SK-N-SH (cell line): ENCODE measurements at regions not wholly inside any gene's neighbourhood (a gene's known extent, or its start where the extent isn't known, plus 50 kb on each side); places are given as distances from the start of the nearest gene placed in this dataset.
A peak's percentile ranks its signal among the peaks of the same experiment; 100 is the strongest.

Source experiments
- CTCF ChIA-PET: fragments of 300-600, 350-600 bp; formaldehyde crosslinking; extraction: SDS; loops from one replicate; lab custom pipeline; 2021; lab: Yijun Ruan, JAX
- POLR2A ChIA-PET: fragments of 350-600 bp; sonication (Branson Sonifier 250); formaldehyde crosslinking; extraction: SDS; loops from one replicate; lab custom pipeline; 2020; ENCODE audit warnings: antibody characterized with exemption, inconsistent platforms; lab: Yijun Ruan, JAX
- DNase-seq: peaks from one replicate; pipeline ENCODE4 v3.0.0; 2012
- H2AFZ ChIP-seq: fragments of 200-600 bp; sonication (generic); 2 replicates; pipeline ENCODE4 v1.8.1; 2016; ENCODE audit warnings: antibody characterized with exemption, mild to moderate bottlenecking, low read depth
- H3F3A ChIP-seq: fragments of 200-600 bp; sonication (generic); replicated peaks from 2 replicates; pipeline ENCODE3; 2016; ENCODE audit warnings: antibody characterized with exemption, mild to moderate bottlenecking; ENCODE audit not compliant: insufficient read depth
- H3K27ac ChIP-seq, 2 experiments: fragments of 200-500 bp in 1 of 2; fragments of 200-600 bp in 1 of 2; sonication (Bioruptor generic) in 1 of 2; sonication (generic), shearing (Covaris generic) in 1 of 2; 2 replicates each; pipeline versions ENCODE4 v1.5.1 to v1.6.1; 2014 to 2016; ENCODE audit warnings: low read depth in 2 of 2, inconsistent platforms in 1 of 2, low read length in 1 of 2, mild to moderate bottlenecking in 1 of 2, mixed read lengths in 1 of 2
- H3K27me3 ChIP-seq: fragments of 200-600 bp; sonication (generic), shearing (Covaris generic); 2 replicates; pipeline ENCODE4 v1.6.1; 2016; ENCODE audit warnings: mixed run types; ENCODE audit not compliant: insufficient read depth
- H3K36me3 ChIP-seq, 2 experiments: fragments of 200-500 bp in 1 of 2; fragments of 200-600 bp in 1 of 2; sonication (Bioruptor generic) in 1 of 2; sonication (generic) in 1 of 2; replicated peaks in 1 of 2; 2 replicates each; pipeline versions ENCODE3 to v1.5.1; 2014 to 2016; ENCODE audit warnings: low read length in 1 of 2, mild to moderate bottlenecking in 1 of 2; ENCODE audit not compliant: insufficient read depth in 2 of 2, control insufficient read depth in 1 of 2
- H3K4me1 ChIP-seq, 2 experiments: fragments of 200-500 bp in 1 of 2; fragments of 200-600 bp in 1 of 2; sonication (Bioruptor generic) in 1 of 2; sonication (generic), shearing (Covaris generic) in 1 of 2; 2 replicates each; pipeline versions ENCODE4 v1.5.1 to v1.6.1; 2014 to 2016; ENCODE audit warnings: low read depth in 1 of 2, low read length in 1 of 2, mixed run types in 1 of 2; ENCODE audit not compliant: insufficient read depth in 2 of 2, control insufficient read depth in 1 of 2
- H3K4me2 ChIP-seq: fragments of 200-600 bp; sonication (generic), shearing (Covaris generic); 2 replicates; pipeline ENCODE4 v1.6.1; 2017; ENCODE audit warnings: mixed run types
- H3K4me3 ChIP-seq, 2 experiments: fragments of 200-500 bp in 1 of 2; fragments of 200-600 bp in 1 of 2; sonication (Bioruptor generic) in 1 of 2; sonication (generic), shearing (Covaris generic) in 1 of 2; 2 replicates each; pipeline versions ENCODE4 v1.5.1 to v1.8.1; 2014 to 2016; ENCODE audit warnings: low read depth in 2 of 2, inconsistent platforms in 1 of 2, low read length in 1 of 2, mild to moderate bottlenecking in 1 of 2, mixed read lengths in 1 of 2, moderate library complexity in 1 of 2
- H3K79me2 ChIP-seq: fragments of 200-600 bp; sonication (generic); 2 replicates; pipeline ENCODE4 v1.8.1; 2017; ENCODE audit warnings: mild to moderate bottlenecking; ENCODE audit not compliant: insufficient read depth
- H3K9ac ChIP-seq: fragments of 200-600 bp; sonication (generic); 2 replicates; pipeline ENCODE4 v1.6.1; 2017; ENCODE audit warnings: mixed run types
- H3K9me2 ChIP-seq: fragments of 200-600 bp; sonication (generic); 2 replicates; pipeline ENCODE4 v1.6.1; 2017; ENCODE audit warnings: mixed run types
- H3K9me3 ChIP-seq: fragments of 200-600 bp; sonication (generic); 2 replicates; pipeline ENCODE4 v1.6.1; 2017; ENCODE audit warnings: mixed run types, mild to moderate bottlenecking, moderate library complexity
- H4K20me1 ChIP-seq: fragments of 200-600 bp; sonication (generic); 2 replicates; pipeline ENCODE4 v1.6.1; 2017; ENCODE audit warnings: mild to moderate bottlenecking, mixed run types; ENCODE audit not compliant: insufficient read depth
- EZH2phosphoT487 ChIP-seq: fragments of 200-600 bp; sonication (generic); IDR thresholded peaks from 2 replicates; pipeline ENCODE4 v1.6.1; 2017; ENCODE audit warnings: low read depth, mixed run types, mild to moderate bottlenecking, antibody characterized with exemption, moderate library complexity, borderline replicate concordance
- FOXJ3 ChIP-seq: sonication (generic); formaldehyde crosslinking; IDR thresholded peaks from 2 replicates; pipeline ENCODE4 v1.5.1; 2020; ENCODE audit warnings: mild to moderate bottlenecking, missing genetic modification reagents
- FOXM1 ChIP-seq: IDR thresholded peaks from 2 replicates; pipeline ENCODE4 v1.4.0; 2012; ENCODE audit warnings: low read depth, mild to moderate bottlenecking
- MAX ChIP-seq: IDR thresholded peaks from 2 replicates; pipeline ENCODE4 v1.4.0; 2012; ENCODE audit warnings: low read depth
- MEF2A ChIP-seq: IDR thresholded peaks from 2 replicates; pipeline ENCODE4 v1.4.0; 2012; ENCODE audit warnings: low read depth, borderline replicate concordance
- NFIC ChIP-seq: IDR thresholded peaks from 2 replicates; pipeline ENCODE4 v1.4.0; 2012; ENCODE audit warnings: borderline replicate concordance
- POLR2AphosphoS5 ChIP-seq: IDR thresholded peaks from 2 replicates; pipeline ENCODE4 v1.6.1; 2012; ENCODE audit warnings: low read depth, low read length
- REST ChIP-seq: IDR thresholded peaks from 2 replicates; pipeline ENCODE4 v1.6.1; 2012; ENCODE audit warnings: mild to moderate bottlenecking, low read depth, low read length, moderate library complexity
- RFX5 ChIP-seq: IDR thresholded peaks from 2 replicates; pipeline ENCODE4 v1.6.1; 2012; ENCODE audit warnings: mild to moderate bottlenecking, improper control_type of control experiment, low read length
- RXRA ChIP-seq: IDR thresholded peaks from 2 replicates; pipeline ENCODE4 v1.4.0; 2012; ENCODE audit warnings: low read depth, mild to moderate bottlenecking, borderline replicate concordance
- TCF12 ChIP-seq: IDR thresholded peaks from 2 replicates; pipeline ENCODE4 v1.4.0; 2012
- TEAD4 ChIP-seq: IDR thresholded peaks from 2 replicates; pipeline ENCODE4 v1.4.0; 2012; ENCODE audit warnings: mild to moderate bottlenecking, borderline replicate concordance; ENCODE audit not compliant: insufficient read depth
- WGBS: methylation state at CpG from one replicate; pipeline ENCODE4 v1.1.6; 2017; ENCODE audit warnings: low lambda C conversion rate; 5-methylcytosine and 5-hydroxymethylcytosine counted together
- TF ChIP-seq, protein P1 (sequence below): fragments of 150-350 bp; IDR thresholded peaks from 2 replicates; pipeline ENCODE4 v1.6.1; 2017; ENCODE audit warnings: antibody characterized with exemption, low read length, low read depth, borderline replicate concordance
- TF ChIP-seq, protein P2 (sequence below): fragments of 200-600 bp; sonication (generic); IDR thresholded peaks from 2 replicates; pipeline ENCODE4 v1.6.1; 2017; ENCODE audit warnings: antibody characterized with exemption, mild to moderate bottlenecking, moderate library complexity

GRCh38 chr14:71582705-71583104 is 349.5 kb upstream of the RGS6 start (continued):
- TF ChIP-seq, protein P1, sequence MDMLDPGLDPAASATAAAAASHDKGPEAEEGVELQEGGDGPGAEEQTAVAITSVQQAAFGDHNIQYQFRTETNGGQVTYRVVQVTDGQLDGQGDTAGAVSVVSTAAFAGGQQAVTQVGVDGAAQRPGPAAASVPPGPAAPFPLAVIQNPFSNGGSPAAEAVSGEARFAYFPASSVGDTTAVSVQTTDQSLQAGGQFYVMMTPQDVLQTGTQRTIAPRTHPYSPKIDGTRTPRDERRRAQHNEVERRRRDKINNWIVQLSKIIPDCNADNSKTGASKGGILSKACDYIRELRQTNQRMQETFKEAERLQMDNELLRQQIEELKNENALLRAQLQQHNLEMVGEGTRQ, result no peak
- TF ChIP-seq TEAD4 (peak; percentile 78; the same call in 1 of the 2 replicates), RXRA (0 out of 2 replicates have a peak, but pooled peaks have one; percentile 13), POLR2AphosphoS5 (peak; percentile 29; the same call in 1 of the 2 replicates), NFIC (peak; percentile 61), REST (no peak), TCF12 (peak; percentile 59), FOXM1 (peak; percentile 55; the same call in 1 of the 2 replicates), FOXJ3 (no peak), EZH2phosphoT487 (no peak), MAX (no peak), MEF2A (peak; percentile 87)
- TF ChIP-seq, protein P2, sequence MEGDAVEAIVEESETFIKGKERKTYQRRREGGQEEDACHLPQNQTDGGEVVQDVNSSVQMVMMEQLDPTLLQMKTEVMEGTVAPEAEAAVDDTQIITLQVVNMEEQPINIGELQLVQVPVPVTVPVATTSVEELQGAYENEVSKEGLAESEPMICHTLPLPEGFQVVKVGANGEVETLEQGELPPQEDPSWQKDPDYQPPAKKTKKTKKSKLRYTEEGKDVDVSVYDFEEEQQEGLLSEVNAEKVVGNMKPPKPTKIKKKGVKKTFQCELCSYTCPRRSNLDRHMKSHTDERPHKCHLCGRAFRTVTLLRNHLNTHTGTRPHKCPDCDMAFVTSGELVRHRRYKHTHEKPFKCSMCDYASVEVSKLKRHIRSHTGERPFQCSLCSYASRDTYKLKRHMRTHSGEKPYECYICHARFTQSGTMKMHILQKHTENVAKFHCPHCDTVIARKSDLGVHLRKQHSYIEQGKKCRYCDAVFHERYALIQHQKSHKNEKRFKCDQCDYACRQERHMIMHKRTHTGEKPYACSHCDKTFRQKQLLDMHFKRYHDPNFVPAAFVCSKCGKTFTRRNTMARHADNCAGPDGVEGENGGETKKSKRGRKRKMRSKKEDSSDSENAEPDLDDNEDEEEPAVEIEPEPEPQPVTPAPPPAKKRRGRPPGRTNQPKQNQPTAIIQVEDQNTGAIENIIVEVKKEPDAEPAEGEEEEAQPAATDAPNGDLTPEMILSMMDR, result no peak

DNA sequence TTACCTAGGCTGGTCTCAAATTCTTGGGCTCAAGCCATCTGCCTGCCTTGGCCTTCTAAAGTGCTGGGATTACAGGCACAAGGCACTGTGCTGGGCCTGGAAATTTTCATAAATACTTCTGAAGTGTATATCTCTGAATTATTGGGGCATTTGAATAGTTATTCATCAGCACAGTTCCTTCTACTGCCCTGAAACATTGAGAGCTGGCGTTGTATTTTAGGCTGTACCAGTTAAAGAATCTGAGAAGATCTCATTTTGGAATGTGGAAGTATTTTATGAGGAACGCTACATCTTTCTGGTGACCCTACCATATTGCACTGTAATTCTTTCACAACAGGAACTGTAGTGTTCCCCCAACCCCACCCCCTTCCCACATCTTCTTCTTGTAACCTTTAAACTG is 349.0 kb upstream of the RGS6 start:
- H3K9ac ChIP-seq, result peak overlapping the region; percentile 40; the same call in 1 of the 2 replicates
- H3K79me2 ChIP-seq, result peaks cover 46% of the 10 kb centered on the region
- CTCF ChIA-PET, result interaction anchor here (1.0 to 1.2 kb wide), 2 partner anchors 170 to 445 kb away, joined by 3 to 4 read pairs; no protein-coding TSS in a partner anchor
- POLR2A ChIA-PET, result no interaction called here
- H2AFZ ChIP-seq, result no peak overlapping the region
- WGBS, result 14% methylated on average over 2 of the region's 2 CpGs
- peak overlapping the region; percentile 84 to 97 for H3K27ac ChIP-seq
- no peaks in the 10 kb centered on the region for H3K27me3 ChIP-seq
- no peaks in the 10 kb centered on the region for H3K9me3 ChIP-seq
- no peaks in the 10 kb centered on the region for H3K36me3 ChIP-seq
- TF ChIP-seq RFX5, result no peak
- TF ChIP-seq TCF12, result peak; percentile 6; the same call in 1 of the 2 replicates
- TF ChIP-seq, all 33 proteins: peak for 1
- peak overlapping the region; percentile 13 for H3K4me2 ChIP-seq
- no peaks in the 10 kb centered on the region for H4K20me1 ChIP-seq
- H3K4me1 ChIP-seq, result peaks cover 45 to 58% of the 10 kb centered on the region in 2 experiments
- H3K4me3 ChIP-seq, result no peak overlapping the region
- no peak for DNase-seq
- peaks cover 41% of the 10 kb centered on the region for H3F3A ChIP-seq
- no peaks in the 10 kb centered on the region for H3K9me2 ChIP-seq
